Neural progenitor cell (in vitro differentiated cells): ENCODE measurements at regions not wholly inside any gene's neighbourhood (a gene's known extent, or its start where the extent isn't known, plus 50 kb on each side); places are given as distances from the start of the nearest gene placed in this dataset.

Source experiments
- EZH2 ChIP-seq: fragments of 200-600 bp; sonication (generic); IDR thresholded peaks from 2 replicates; pipeline ENCODE4 v1.6.1; 2017; ENCODE audit warnings: antibody characterized with exemption, mild to moderate bottlenecking, moderate library complexity
- TF ChIP-seq, protein P1 (sequence below): fragments of 200-600 bp; sonication (generic); IDR thresholded peaks from 2 replicates; pipeline ENCODE4 v1.5.1; 2017; ENCODE audit warnings: antibody characterized with exemption, mild to moderate bottlenecking

DNA sequence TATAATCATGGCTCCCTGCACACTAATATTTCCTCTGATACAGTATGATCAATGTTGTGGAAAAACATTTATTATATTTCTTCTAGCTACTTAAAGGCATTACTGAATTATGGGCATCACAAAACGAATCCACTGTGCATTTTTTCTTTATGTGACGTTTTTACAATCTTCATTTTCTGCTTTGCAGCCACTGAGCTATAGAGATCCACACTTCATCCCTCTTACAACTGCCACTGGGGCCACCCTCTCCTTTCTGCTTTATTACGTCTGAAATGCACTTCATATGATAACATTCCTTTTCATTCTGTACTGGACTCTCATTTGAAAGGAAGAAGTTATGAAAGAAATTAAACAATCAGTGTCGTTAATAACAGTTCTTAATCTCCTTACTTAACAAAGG lies 394.5 kb upstream of the HNRNPA3 start:
- TF ChIP-seq, protein P1, sequence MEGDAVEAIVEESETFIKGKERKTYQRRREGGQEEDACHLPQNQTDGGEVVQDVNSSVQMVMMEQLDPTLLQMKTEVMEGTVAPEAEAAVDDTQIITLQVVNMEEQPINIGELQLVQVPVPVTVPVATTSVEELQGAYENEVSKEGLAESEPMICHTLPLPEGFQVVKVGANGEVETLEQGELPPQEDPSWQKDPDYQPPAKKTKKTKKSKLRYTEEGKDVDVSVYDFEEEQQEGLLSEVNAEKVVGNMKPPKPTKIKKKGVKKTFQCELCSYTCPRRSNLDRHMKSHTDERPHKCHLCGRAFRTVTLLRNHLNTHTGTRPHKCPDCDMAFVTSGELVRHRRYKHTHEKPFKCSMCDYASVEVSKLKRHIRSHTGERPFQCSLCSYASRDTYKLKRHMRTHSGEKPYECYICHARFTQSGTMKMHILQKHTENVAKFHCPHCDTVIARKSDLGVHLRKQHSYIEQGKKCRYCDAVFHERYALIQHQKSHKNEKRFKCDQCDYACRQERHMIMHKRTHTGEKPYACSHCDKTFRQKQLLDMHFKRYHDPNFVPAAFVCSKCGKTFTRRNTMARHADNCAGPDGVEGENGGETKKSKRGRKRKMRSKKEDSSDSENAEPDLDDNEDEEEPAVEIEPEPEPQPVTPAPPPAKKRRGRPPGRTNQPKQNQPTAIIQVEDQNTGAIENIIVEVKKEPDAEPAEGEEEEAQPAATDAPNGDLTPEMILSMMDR: no peak
- TF ChIP-seq EZH2: no peak
